ENCODE measurements at regions not wholly inside any gene's neighbourhood (a gene's known extent, or its start where the extent isn't known, plus 50 kb on each side); places are given as distances from the start of the nearest gene placed in this dataset.
"Not testable (repeated sequence)": the region's sequence is repeated elsewhere in the genome, so short reads cannot be mapped to it uniquely, and the experiment has no call there.

DNA sequence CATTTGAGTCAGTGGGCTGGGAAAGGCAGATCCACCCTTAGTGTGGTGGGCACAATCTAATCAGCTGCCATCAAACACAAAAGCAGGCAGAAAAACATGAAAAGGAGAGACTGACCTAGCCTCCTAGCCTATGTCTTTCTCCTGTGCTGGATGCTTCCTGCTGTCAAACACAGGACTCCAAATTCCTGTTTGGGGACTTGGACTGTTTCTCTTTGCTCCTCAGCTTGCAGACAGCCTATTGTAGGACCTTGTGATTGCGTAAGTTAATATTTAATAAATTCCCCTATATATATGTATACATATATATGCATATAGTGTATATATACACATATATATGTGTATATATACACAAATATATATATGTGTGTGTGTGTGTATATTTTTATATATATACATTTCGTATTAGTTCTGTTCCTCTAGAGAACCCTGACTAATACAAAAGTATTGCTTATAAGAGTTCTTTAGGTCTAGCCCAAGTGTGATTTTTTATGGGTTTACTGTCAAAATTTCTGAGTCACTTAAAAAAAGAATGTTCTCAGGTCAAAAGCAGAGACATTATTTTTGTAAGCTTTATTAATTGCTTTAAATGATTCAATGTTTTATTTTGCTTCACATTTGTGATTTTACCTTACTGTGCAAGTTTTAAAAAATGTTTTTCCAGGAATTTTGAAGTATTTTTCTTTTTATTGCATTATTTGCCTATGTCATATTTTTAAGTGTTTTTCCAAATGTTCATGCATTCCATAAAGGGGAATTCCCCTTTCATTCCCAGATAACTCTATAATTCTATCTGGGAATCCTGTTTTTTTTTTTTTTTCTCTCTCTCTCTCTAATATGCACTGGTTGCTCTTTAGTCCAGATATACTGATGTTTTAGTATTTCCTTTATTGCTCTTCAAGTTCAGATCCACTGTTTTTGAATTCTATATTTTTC is 92.1 kb upstream of the ADAMTS5 start:
- DNase-seq: no peak

DNA sequence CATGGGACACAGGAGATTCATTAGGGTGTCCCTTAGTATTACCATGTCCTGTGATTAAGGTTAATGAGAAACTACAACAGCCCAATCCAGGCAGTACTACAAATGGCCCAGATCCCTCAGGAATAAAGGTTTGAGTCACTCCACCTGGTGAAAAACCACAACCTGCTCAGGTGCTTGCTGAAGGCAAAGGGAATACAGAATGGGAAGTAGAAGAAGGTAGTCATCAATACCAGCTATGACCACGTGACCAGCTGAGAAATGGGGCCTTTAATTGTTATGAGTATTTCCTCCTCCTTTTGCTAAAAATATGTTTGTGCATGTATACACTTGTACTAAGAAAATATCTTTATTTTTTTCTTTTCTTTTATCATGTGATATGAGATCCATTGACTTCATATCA is 91.1 kb upstream of the ADAMTS5 start:
- DNase-seq: no peak

- no peak for DNase-seq
These were observed 80.9 kb upstream of the ADAMTS5 start for GRCh38 chr21:27047658-27048314.

DNA sequence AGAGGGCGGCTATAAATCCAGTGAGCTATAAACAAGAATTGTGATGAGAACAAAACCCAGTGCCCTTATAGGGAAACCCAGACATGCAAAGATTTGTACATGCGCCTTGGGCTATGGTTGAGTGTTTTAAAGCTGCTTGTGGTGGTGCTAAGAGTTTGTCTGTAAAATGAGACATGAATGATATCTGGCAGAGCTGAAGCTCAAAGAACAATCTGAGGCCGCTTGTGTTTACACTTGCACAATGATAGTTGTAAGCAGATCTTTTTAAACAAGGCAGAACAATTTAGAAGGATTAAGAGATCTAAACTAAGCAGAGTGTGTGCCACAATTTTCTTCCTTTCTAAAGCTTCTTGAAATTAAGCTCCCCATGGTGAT is 80.4 kb upstream of the ADAMTS5 start:
- DNase-seq: no peak

DNA sequence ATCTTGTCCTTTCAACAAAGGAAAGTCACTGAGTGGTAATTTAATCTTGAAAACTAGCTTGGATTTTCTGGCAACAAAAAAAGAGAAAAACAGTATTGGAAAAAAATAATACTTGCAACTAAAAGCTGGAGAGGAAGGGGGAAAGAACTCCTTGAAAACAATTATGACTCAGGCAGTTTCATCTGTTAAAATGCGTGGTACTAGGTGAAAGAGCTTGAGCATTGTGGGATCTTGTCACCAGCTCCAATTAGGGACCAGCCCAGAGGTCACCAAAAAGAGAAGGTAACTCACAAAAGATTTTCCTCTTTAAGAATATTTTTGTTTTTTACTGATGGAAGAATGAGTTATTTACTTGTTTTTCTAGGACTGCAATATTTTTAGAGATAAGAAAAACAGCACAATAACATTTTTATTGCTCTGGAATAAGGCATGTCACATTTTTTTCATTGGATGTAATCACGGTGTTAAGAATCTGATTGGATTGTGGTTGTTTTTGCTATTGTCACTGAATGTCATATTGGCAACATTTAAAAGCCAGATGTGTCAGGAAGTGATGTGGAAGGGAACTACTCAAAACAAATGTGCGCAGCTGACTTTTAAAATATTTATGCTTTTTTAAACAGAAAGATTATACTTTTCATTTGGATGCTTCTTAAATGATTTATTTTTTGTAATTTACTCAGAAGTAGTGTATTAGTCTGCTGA is 78.5 kb upstream of the ADAMTS5 start:
- no peak for DNase-seq

DNA sequence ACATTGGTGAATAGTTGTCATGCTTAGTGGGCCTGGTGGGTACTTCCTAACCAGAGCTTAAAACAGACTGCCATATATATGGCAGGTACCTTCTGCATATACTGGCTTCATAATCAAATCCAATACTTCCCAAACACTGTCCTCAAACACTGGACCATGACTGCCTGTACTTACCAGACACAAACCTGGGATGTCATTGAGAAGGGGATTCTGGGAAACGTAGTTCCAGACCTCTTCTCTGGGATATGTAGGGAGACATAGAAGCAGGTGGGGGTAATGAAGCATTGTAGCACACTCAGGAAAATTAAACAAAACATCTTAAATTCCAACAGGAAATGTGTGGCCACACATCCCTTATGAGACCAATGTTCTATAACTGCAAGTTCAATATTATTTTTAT is 76.5 kb upstream of the ADAMTS5 start:
- DNase-seq: no peak

GRCh38 chr21:27040738-27041469 is 74.0 kb upstream of the ADAMTS5 start:
- DNase-seq: no peak

GRCh38 chr21:27036736-27037301 is 69.9 kb upstream of the ADAMTS5 start:
- no peak for DNase-seq

DNA sequence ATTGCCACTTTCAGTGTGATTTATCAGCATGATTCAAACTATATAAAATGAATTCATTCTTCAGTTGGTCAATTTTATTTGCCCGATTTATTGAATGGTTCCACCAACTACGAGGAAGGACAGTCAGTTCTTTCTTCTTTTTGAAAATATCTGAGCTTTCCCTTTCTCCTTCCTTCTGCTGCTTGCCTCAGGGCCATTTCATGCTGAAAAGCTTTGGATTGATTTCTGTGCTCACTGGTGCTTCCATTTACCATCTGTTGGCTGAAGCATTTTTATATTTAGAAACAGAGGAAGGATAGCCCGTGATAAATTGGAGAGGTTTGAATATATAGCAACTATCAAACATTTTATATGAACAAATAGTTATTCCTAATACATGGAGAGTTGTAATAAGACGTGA is 68.9 kb upstream of the ADAMTS5 start:
- no peak for DNase-seq

GRCh38 chr21:27034796-27035195 is 67.9 kb upstream of the ADAMTS5 start:
- no peak for DNase-seq

- DNase-seq: no peak
These were observed 66.6 kb upstream of the ADAMTS5 start for GRCh38 chr21:27033471-27033870.

GRCh38 chr21:27026501-27026900 is 59.6 kb upstream of the ADAMTS5 start:
- no peak for DNase-seq

DNA sequence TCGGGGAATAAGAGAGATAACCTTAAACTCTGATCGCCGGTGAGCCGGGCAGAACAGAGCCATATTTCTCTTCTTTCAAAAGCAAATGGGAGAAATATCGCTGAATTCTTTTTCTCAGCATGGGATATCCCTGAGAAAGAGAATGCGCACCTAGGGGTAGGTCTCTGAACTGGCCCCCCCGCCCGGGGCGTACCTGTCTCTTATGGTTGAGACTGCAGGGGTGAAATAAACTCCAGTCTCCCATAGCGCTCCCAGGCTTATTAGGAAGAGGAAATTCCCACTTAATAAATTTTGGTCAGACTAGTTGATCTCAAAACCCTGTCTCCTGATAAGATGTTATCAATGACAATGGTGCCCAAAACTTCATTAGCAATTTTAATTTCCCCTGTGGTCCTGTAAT is 58.8 kb upstream of the ADAMTS5 start:
- not testable (repeated sequence) for DNase-seq

GRCh38 chr21:27024971-27025370 is 58.1 kb upstream of the ADAMTS5 start:
- DNase-seq: no peak

DNA sequence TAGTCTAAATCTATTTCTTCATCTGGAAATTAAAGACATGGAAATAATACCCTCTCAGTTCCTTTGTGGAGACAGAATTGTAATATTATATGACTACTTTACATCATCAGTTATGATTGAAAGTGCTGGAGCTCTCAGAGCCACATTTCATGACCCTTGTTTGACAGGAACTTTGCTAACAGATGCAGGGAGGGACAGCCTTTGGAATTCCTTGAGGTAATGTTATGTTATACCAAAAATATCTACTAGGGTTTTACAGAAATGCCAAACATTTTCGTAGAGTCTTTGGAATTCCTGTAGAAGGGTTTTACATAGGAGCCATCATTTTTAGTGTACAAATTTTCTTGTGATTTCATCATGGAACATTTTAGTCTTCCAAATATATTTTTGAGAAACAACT is 57.4 kb upstream of the ADAMTS5 start:
- no peak for DNase-seq

DNA sequence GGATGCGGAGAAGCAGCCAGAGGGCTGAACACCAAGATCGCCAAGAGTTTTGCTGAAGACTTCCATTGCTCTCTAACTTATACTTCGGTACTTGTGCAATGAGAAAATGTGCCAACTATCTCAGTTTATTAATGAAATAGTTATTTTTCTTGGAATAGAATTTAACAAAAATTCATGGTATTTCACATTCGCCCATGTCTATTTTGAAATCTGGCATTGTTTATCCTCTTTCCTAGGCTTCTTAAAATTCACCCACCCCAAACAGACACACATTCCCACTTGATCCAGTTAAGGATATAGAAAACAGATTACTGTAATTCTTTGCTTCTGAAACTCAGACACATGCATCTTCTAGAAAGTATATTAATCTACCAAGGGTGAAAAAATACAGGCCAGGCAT is 56.3 kb upstream of the ADAMTS5 start:
- DNase-seq: no peak

GRCh38 chr21:27021801-27022200 is 54.9 kb upstream of the ADAMTS5 start:
- DNase-seq: no peak

DNA sequence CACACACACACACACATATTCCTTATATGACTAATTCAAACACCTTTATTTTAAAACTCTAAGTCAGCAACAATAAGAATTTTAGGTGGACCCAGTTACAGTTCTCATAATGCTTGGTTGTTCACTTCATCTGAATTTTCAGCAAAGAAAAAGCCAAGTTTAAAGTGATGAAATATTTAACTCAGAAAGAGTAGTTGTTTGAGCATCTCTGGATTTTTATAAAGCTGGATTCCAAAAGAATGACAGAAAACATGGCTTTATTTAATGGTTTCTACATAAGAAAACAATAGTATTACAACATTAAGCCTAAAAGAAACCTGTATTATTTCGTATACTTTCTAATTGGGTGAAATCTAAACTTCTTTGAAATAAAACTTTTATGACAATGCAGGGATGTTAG is 54.2 kb upstream of the ADAMTS5 start:
- DNase-seq: no peak

GRCh38 chr21:27017246-27017645 is 50.4 kb upstream of the ADAMTS5 start:
- no peak for DNase-seq
